ENCODE measurements at regions not wholly inside any gene's neighbourhood (a gene's known extent, or its start where the extent isn't known, plus 50 kb on each side); places are given as distances from the start of the nearest gene placed in this dataset.
A peak's percentile ranks its signal among the peaks of the same experiment; 100 is the strongest.

- Histone ChIP-seq H3K4me2 (ENCODE audit: low read length) (no peak overlapping the region), H3K4me1 (ENCODE audit: insufficient read depth, low read length) (no peaks in the 10 kb centered on the region), H4K20me1 (ENCODE audit: insufficient read depth, low read length) (no peaks in the 10 kb centered on the region), H3K9ac (ENCODE audit: low read length) (no peak overlapping the region), H3K27me3 (ENCODE audit: insufficient read depth, low read length) (no peaks in the 10 kb centered on the region), H3K9me3 (ENCODE audit: insufficient read depth, low read depth, low read length) (peaks cover 11% of the 10 kb centered on the region), H3K4me3 (ENCODE audit: insufficient read depth, low read depth, low read length) (no peak overlapping the region), H3K27ac (ENCODE audit: low read depth, low read length) (no peak overlapping the region), H3K36me3 (ENCODE audit: insufficient read depth, low read length) (no peaks in the 10 kb centered on the region), H2AFZ (ENCODE audit: low read depth, low read length) (no peak overlapping the region), H3K79me2 (ENCODE audit: insufficient read depth, low read length) (no peaks in the 10 kb centered on the region)
- Mint-ChIP-seq H3K4me3 (ENCODE audit: unreplicated experiment) (no peak overlapping the region), H3K4me1 (ENCODE audit: low read depth, unreplicated experiment) (no peaks in the 10 kb centered on the region), H3K36me3 (ENCODE audit: low read depth, unreplicated experiment) (peaks cover 7% of the 10 kb centered on the region), H3K9me3 (ENCODE audit: unreplicated experiment) (peaks cover 38% of the 10 kb centered on the region), H3K27me3 (ENCODE audit: low read depth, unreplicated experiment) (no peaks in the 10 kb centered on the region), H3K27ac (ENCODE audit: unreplicated experiment) (no peak overlapping the region)
- FAIRE-seq = no peak
- no peak for DNase-seq (ENCODE audit: low read depth)
- TF ChIP-seq EZH2 (IDR thresholded peaks at IDR 0.05; ENCODE audit: insufficient read depth, low read length) = no peak
- no peak for TF ChIP-seq CTCF (IDR thresholded peaks at IDR 0.05; ENCODE audit: insufficient read depth, low read depth, low read length)
Observed at GRCh38 chr6:132174919-132175318, 223.7 kb upstream of the CCN2 start.

- H3K4me1 ChIP-seq (ENCODE audit: insufficient read depth, low read length) = peaks cover 8% of the 10 kb centered on the region
- no peak for TF ChIP-seq CTCF (IDR thresholded peaks at IDR 0.05; ENCODE audit: insufficient read depth, low read depth, low read length)
- no peak for TF ChIP-seq EZH2 (IDR thresholded peaks at IDR 0.05; ENCODE audit: insufficient read depth, low read length)
- FAIRE-seq (no peak), DNase-seq (ENCODE audit: low read depth) (no peak)
- no peak overlapping the region for H2AFZ ChIP-seq (ENCODE audit: low read depth, low read length)
- Mint-ChIP-seq H3K4me1 (ENCODE audit: low read depth, unreplicated experiment) (no peaks in the 10 kb centered on the region), H3K9me3 (ENCODE audit: unreplicated experiment) (peaks cover 14% of the 10 kb centered on the region), H3K4me3 (ENCODE audit: unreplicated experiment) (no peak overlapping the region), H3K27ac (ENCODE audit: unreplicated experiment) (no peak overlapping the region), H3K36me3 (ENCODE audit: low read depth, unreplicated experiment) (no peaks in the 10 kb centered on the region), H3K27me3 (ENCODE audit: low read depth, unreplicated experiment) (no peaks in the 10 kb centered on the region)
- peaks cover under 1% of the 10 kb centered on the region for H3K9me3 ChIP-seq (ENCODE audit: insufficient read depth, low read depth, low read length)
- H3K79me2 ChIP-seq (ENCODE audit: insufficient read depth, low read length) = no peaks in the 10 kb centered on the region
- H3K27ac ChIP-seq (ENCODE audit: low read depth, low read length) = no peak overlapping the region
- H4K20me1 ChIP-seq (ENCODE audit: insufficient read depth, low read length) = no peaks in the 10 kb centered on the region
- H3K9ac ChIP-seq (ENCODE audit: low read length) = no peak overlapping the region
- no peak overlapping the region for H3K4me2 ChIP-seq (ENCODE audit: low read length)
- no peak overlapping the region for H3K4me3 ChIP-seq (ENCODE audit: insufficient read depth, low read depth, low read length)
- H3K27me3 ChIP-seq (ENCODE audit: insufficient read depth, low read length) = no peaks in the 10 kb centered on the region
- no peaks in the 10 kb centered on the region for H3K36me3 ChIP-seq (ENCODE audit: insufficient read depth, low read length)
Observed at GRCh38 chr6:132168961-132169360, 217.8 kb upstream of the CCN2 start.

GRCh38 chr6:132167929-132168892 is 217.0 kb upstream of the CCN2 start:
- Mint-ChIP-seq H3K4me1 (ENCODE audit: low read depth, unreplicated experiment) (no peaks in the 10 kb centered on the region), H3K36me3 (ENCODE audit: low read depth, unreplicated experiment) (no peaks in the 10 kb centered on the region), H3K4me3 (ENCODE audit: unreplicated experiment) (no peak overlapping the region), H3K9me3 (ENCODE audit: unreplicated experiment) (peaks cover 9% of the 10 kb centered on the region), H3K27ac (ENCODE audit: unreplicated experiment) (no peak overlapping the region), H3K27me3 (ENCODE audit: low read depth, unreplicated experiment) (no peaks in the 10 kb centered on the region)
- Histone ChIP-seq H3K79me2 (ENCODE audit: insufficient read depth, low read length) (no peaks in the 10 kb centered on the region), H3K9ac (ENCODE audit: low read length) (no peak overlapping the region), H3K4me2 (ENCODE audit: low read length) (peak overlapping the region; percentile 33), H3K4me3 (ENCODE audit: insufficient read depth, low read depth, low read length) (no peak overlapping the region), H4K20me1 (ENCODE audit: insufficient read depth, low read length) (no peaks in the 10 kb centered on the region), H3K36me3 (ENCODE audit: insufficient read depth, low read length) (no peaks in the 10 kb centered on the region), H3K27ac (ENCODE audit: low read depth, low read length) (no peak overlapping the region), H3K9me3 (ENCODE audit: insufficient read depth, low read depth, low read length) (no peaks in the 10 kb centered on the region), H3K27me3 (ENCODE audit: insufficient read depth, low read length) (no peaks in the 10 kb centered on the region), H2AFZ (ENCODE audit: low read depth, low read length) (peak overlapping the region; percentile 42), H3K4me1 (ENCODE audit: insufficient read depth, low read length) (peaks cover 8% of the 10 kb centered on the region)
- TF ChIP-seq CTCF (IDR thresholded peaks at IDR 0.05; ENCODE audit: insufficient read depth, low read depth, low read length) (no peak), EZH2 (IDR thresholded peaks at IDR 0.05; ENCODE audit: insufficient read depth, low read length) (no peak)
- DNase-seq (ENCODE audit: low read depth) (no peak), FAIRE-seq (no peak)
